ENCODE measurements at regions not wholly inside any gene's neighbourhood (a gene's known extent, or its start where the extent isn't known, plus 50 kb on each side); places are given as distances from the start of the nearest gene placed in this dataset.

DNA sequence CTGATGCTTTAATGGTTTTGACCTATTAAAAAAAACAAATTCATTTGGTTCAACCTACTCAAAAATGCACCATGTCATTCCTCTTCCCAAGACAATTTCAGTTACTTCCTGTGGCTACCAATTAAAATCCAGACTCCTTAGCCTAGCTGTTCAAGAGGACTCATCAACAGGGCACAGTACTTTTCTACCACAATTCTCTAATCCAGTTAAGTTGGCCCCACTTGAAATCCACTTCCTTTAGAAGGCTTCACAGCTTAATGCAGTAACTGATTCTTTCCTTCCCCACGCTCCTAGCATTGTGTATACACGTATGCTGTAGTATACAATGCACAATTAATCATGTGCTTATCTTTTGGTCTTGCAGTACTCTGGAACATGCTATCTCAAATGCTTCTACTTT lies 129.8 kb downstream of the UGT8 start:
- Mint-ChIP-seq H3K9me3 (no peaks in the 10 kb centered on the region), H3K4me3 (no peak overlapping the region), H3K36me3 (no peaks in the 10 kb centered on the region), H3K27ac (no peak overlapping the region), H3K4me1 (no peaks in the 10 kb centered on the region)
- ATAC-seq (no peak), DNase-seq (ENCODE audit: low spot score in 2 of 2) (no peak)

DNA sequence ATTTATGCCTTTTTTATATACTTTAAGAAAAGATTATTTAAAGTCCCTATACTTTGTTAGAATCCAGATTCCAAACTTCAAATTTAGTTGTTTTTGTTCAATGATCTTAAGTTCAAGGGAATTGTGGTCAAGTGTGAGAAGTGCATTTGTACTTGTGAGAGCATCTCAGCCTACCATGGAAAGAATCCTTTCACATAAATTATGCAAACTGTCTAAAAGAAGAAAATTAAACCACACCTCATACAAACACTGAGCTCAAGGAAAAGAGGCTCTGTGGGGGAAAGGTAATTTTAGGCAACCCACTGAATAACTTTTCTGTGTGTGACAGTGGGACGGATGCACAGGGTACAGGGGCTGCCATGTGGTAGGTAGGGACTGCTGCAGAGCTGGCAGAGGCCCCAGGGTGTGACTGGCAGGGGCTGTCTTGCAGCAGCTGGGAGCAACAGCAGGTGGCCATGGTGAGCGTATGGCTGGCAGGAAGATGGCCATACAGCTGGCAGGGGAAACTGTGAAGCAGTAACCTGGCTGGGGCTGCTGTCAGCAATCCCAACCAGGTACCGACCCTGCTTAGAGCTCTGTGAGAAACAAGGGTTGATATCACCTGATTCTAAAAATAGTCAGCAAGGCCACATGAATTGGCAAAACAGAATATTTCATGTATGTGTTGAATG lies 130.6 kb downstream of the UGT8 start:
- H3K36me3 Mint-ChIP-seq = no peaks in the 10 kb centered on the region
- no peaks in the 10 kb centered on the region for H3K4me1 Mint-ChIP-seq
- H3K27ac Mint-ChIP-seq = no peak overlapping the region
- ATAC-seq (peak; percentile 28), DNase-seq (ENCODE audit: low spot score in 2 of 2) (no peak)
- no peaks in the 10 kb centered on the region for H3K9me3 Mint-ChIP-seq
- no peak overlapping the region for H3K4me3 Mint-ChIP-seq

GRCh38 chr4:114734594-114734993 lies 136.0 kb downstream of the UGT8 start:
- ATAC-seq (no peak), DNase-seq (ENCODE audit: low spot score in 2 of 2) (no peak)
- H3K9me3 Mint-ChIP-seq = no peaks in the 10 kb centered on the region
- no peaks in the 10 kb centered on the region for H3K4me1 Mint-ChIP-seq
- H3K27ac Mint-ChIP-seq = no peak overlapping the region
- no peak overlapping the region for H3K4me3 Mint-ChIP-seq
- H3K36me3 Mint-ChIP-seq = no peaks in the 10 kb centered on the region

GRCh38 chr4:114752391-114753165 lies 154.0 kb downstream of the UGT8 start:
- Mint-ChIP-seq H3K27ac (no peak overlapping the region), H3K4me3 (no peak overlapping the region), H3K4me1 (no peaks in the 10 kb centered on the region), H3K36me3 (no peaks in the 10 kb centered on the region), H3K9me3 (no peaks in the 10 kb centered on the region)
- ATAC-seq (no peak), DNase-seq (ENCODE audit: low spot score in 2 of 2) (no peak)

DNA sequence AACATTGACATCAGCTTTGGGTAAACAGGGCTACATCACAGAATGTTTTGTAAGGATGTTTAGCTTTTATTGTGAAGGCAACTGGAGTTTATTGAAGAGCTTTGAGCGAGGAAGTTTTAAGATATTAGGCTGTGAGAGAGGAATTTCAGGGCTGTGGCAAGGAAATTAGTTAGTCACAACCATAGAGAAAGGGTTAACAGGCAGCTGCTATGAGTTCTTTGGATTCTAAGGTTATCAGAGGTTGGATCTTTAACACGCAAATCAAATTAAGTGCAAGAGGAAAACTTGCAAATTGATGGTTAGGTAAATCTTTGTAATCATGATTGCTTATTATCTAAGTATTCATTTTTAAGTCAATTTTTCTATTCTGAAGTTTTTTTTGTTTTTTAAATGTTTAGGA lies 156.0 kb downstream of the UGT8 start:
- Mint-ChIP-seq H3K4me1 (no peaks in the 10 kb centered on the region), H3K36me3 (no peaks in the 10 kb centered on the region), H3K9me3 (no peaks in the 10 kb centered on the region), H3K4me3 (no peak overlapping the region), H3K27ac (no peak overlapping the region)
- DNase-seq (ENCODE audit: low spot score in 2 of 2) (no peak), ATAC-seq (no peak)

- H3K9me3 Mint-ChIP-seq = no peaks in the 10 kb centered on the region
Measured at GRCh38 chr4:114758066-114758465, 159.5 kb downstream of the UGT8 start.

DNA sequence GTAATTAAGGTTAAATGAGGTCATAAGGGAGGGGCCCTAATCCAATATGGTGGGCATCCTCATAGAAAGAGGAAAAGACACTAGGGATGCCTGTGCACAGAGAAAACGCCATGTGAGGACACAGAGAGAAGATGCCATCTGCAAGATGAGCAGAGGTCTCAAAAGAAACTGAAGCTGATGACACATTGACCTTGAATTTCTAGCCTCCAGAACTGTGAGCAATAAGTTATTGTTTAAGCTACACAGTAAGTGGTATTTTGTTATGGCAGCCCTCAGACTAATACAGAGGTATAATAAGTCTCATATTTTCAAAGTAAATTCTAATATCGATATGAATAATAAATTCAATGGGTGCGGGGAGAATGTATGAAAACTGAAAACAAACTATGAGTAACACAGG lies 169.9 kb downstream of the UGT8 start:
- Mint-ChIP-seq H3K9me3 (no peaks in the 10 kb centered on the region), H3K27ac (no peak overlapping the region), H3K4me1 (no peaks in the 10 kb centered on the region), H3K4me3 (no peak overlapping the region), H3K36me3 (no peaks in the 10 kb centered on the region)
- ATAC-seq (no peak), DNase-seq (ENCODE audit: low spot score in 2 of 2) (no peak)

More at GRCh38 chr4:114758066-114758465, 159.5 kb downstream of the UGT8 start:
- no peak for DNase-seq (ENCODE audit: low spot score in 2 of 2)
- Mint-ChIP-seq H3K4me3 (no peak overlapping the region), H3K36me3 (no peaks in the 10 kb centered on the region), H3K4me1 (no peaks in the 10 kb centered on the region), H3K27ac (no peak overlapping the region)
- no peak for ATAC-seq

DNA sequence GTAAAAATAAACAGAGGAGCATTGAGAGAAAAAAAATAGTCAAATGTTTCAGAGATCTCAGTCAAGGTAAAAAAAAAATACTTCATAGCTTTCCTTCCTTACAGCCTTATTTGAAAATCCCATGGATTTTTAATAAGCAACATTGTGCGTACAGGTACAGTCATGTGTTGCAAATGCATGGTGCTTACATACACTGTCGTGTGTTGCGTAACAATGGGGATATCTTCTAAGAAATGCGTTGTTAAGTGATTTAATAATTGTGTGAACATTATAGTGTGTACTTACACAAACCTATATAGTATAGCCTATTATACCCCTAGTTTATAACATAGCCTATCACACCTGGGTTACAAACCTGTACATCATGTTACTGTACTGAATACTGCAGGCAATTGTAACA lies 172.0 kb downstream of the UGT8 start:
- ATAC-seq (no peak), DNase-seq (ENCODE audit: low spot score in 2 of 2) (no peak)
- Mint-ChIP-seq H3K27ac (no peak overlapping the region), H3K36me3 (no peaks in the 10 kb centered on the region), H3K4me1 (no peaks in the 10 kb centered on the region), H3K4me3 (no peak overlapping the region), H3K9me3 (no peaks in the 10 kb centered on the region)

DNA sequence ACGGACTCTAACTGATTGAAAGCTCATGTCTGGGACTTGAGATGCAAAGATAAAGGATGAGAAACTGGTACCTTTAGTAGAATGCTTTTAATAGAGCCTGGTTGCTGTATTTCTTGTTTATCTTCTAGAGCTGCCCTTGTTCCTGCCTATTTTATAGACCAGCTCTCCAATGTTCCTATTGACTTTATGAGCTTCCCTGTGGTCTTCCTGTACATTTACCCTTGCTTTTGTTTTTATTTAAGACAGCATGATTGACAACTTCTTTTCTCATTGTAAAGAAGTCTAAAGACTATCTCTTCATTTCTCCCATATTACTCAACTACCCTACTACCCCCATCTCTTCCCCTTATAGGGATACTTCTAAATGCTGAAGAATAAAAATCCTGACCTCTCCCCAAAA lies 174.7 kb downstream of the UGT8 start:
- Mint-ChIP-seq H3K9me3 (no peaks in the 10 kb centered on the region), H3K27ac (no peak overlapping the region), H3K4me3 (no peak overlapping the region), H3K36me3 (no peaks in the 10 kb centered on the region), H3K4me1 (no peaks in the 10 kb centered on the region)
- DNase-seq (ENCODE audit: low spot score in 2 of 2) (no peak), ATAC-seq (no peak)
